GM23338 (cell line): ENCODE measurements at regions not wholly inside any gene's neighbourhood (a gene's known extent, or its start where the extent isn't known, plus 50 kb on each side); places are given as distances from the start of the nearest gene placed in this dataset.

Source experiments
- ATAC-seq: fragments of 200-7000 bp; cut with Tn5 transposase; 3 replicates; pipeline ENCODE4 v1.9.1; 2020
- DNase-seq: peaks from one replicate; pipeline ENCODE4 v3.0.0-alpha.2; 2015; ENCODE audit warnings: low spot score
- H2AFZ ChIP-seq: fragments of 200-600 bp; sonication (generic); 2 replicates; pipeline ENCODE4 v1.8.0; 2016; ENCODE audit warnings: antibody characterized with exemption, mild to moderate bottlenecking, moderate library complexity
- H3F3A ChIP-seq: fragments of 200-600 bp; sonication (generic); replicated peaks from 2 replicates; pipeline ENCODE4 v1.8.0; 2017; ENCODE audit warnings: antibody characterized with exemption, mixed run types, low read depth
- H3K27ac ChIP-seq: fragments of 200-600 bp; sonication (generic); 2 replicates; pipeline ENCODE4 v1.6.1; 2016; ENCODE audit warnings: low read depth
- H3K27me3 ChIP-seq: fragments of 200-600 bp; sonication (generic); 2 replicates; pipeline ENCODE4 v1.8.0; 2016; ENCODE audit warnings: mild to moderate bottlenecking, mixed run types, moderate library complexity; ENCODE audit not compliant: insufficient read depth
- H3K36me3 ChIP-seq: fragments of 200-600 bp; sonication (generic); 2 replicates; pipeline ENCODE4 v1.8.0; 2016; ENCODE audit warnings: mild to moderate bottlenecking; ENCODE audit not compliant: insufficient read depth
- H3K4me1 ChIP-seq: fragments of 200-600 bp; sonication (generic); 2 replicates; pipeline ENCODE4 v1.8.0; 2016; ENCODE audit warnings: mild to moderate bottlenecking, moderate library complexity; ENCODE audit not compliant: insufficient read depth
- H3K4me2 ChIP-seq: fragments of 200-600 bp; sonication (generic); 2 replicates; pipeline ENCODE4 v1.7.1; 2017; ENCODE audit warnings: mixed run types
- H3K4me3 ChIP-seq: fragments of 200-600 bp; sonication (generic); 2 replicates; pipeline ENCODE4 v1.6.1; 2016; ENCODE audit warnings: mixed run types
- H3K79me2 ChIP-seq: fragments of 200-600 bp; sonication (generic); replicated peaks from 2 replicates; pipeline ENCODE4 v1.8.0; 2017; ENCODE audit warnings: mild to moderate bottlenecking; ENCODE audit not compliant: insufficient read depth
- H3K9me2 ChIP-seq: fragments of 200-600 bp; sonication (generic); 2 replicates; pipeline ENCODE4 v1.8.0; 2017; ENCODE audit not compliant: insufficient read depth
- H4K20me1 ChIP-seq: fragments of 200-600 bp; sonication (generic); replicated peaks from 2 replicates; pipeline ENCODE4 v1.8.0; 2017; ENCODE audit warnings: mild to moderate bottlenecking; ENCODE audit not compliant: insufficient read depth
- H3K27ac Mint-ChIP-seq: 2 replicates; pipeline ENCODE4 v1.8.0; 2020; ENCODE audit warnings: inconsistent platforms, mild to moderate bottlenecking, moderate library complexity, mixed read lengths
- H3K27me3 Mint-ChIP-seq: 3 replicates; pipeline ENCODE4 v1.8.0; 2022; ENCODE audit warnings: low read depth, mild to moderate bottlenecking, moderate library complexity, mixed read lengths, inconsistent platforms; ENCODE audit not compliant: insufficient read depth, poor library complexity
- H3K36me3 Mint-ChIP-seq: 3 replicates; pipeline ENCODE4 v1.8.0; 2021; ENCODE audit warnings: low read depth, mild to moderate bottlenecking, inconsistent platforms, moderate library complexity, mixed read lengths
- H3K4me1 Mint-ChIP-seq: 3 replicates; pipeline ENCODE4 v1.8.0; 2020; ENCODE audit warnings: mild to moderate bottlenecking, inconsistent platforms, mixed read lengths
- H3K4me3 Mint-ChIP-seq: 3 replicates; pipeline ENCODE4 v1.8.0; 2021; ENCODE audit warnings: moderate library complexity, mild to moderate bottlenecking, inconsistent platforms, mixed read lengths
- H3K9me3 Mint-ChIP-seq: 3 replicates; pipeline ENCODE4 v1.8.0; 2020; ENCODE audit warnings: moderate library complexity, mild to moderate bottlenecking, inconsistent platforms, mixed read lengths
- CREB1 ChIP-seq: fragments of 250-450 bp; sonication (Bioruptor Pico); IDR thresholded peaks from 2 replicates; pipeline ENCODE4 v1.5.0; 2020; ENCODE audit warnings: low read depth, mild to moderate bottlenecking, moderate library complexity
- CTCF ChIP-seq, 2 experiments: fragments of 200-600 bp in 1 of 2; sonication (generic) in 1 of 2; conservative IDR thresholded peaks; 2 replicates each; pipeline versions ENCODE4 v1.5.1 to v1.6.1; 2016 to 2017; ENCODE audit warnings: antibody characterized with exemption in 2 of 2, low read depth in 2 of 2, mild to moderate bottlenecking in 2 of 2, moderate library complexity in 1 of 2
- EZH2 ChIP-seq: fragments of 200-600 bp; sonication (generic); IDR thresholded peaks from one replicate; pipeline ENCODE4 v1.8.0; 2017; ENCODE audit warnings: antibody characterized with exemption, mild to moderate bottlenecking, low read depth; ENCODE audit not compliant: unreplicated experiment
- EZH2phosphoT487 ChIP-seq: fragments of 200-600 bp; sonication (generic); IDR thresholded peaks from one replicate; pipeline ENCODE4 v1.8.1; 2018; ENCODE audit warnings: antibody characterized with exemption; ENCODE audit not compliant: unreplicated experiment
- JUNB ChIP-seq: IDR thresholded peaks from one replicate; pipeline ENCODE4 v1.6.1; 2016; ENCODE audit warnings: antibody characterized with exemption; ENCODE audit not compliant: unreplicated experiment
- NANOG ChIP-seq: IDR thresholded peaks from 2 replicates; pipeline ENCODE4 v1.6.1; 2016; ENCODE audit warnings: antibody characterized with exemption, borderline replicate concordance
- STAT1 ChIP-seq: IDR thresholded peaks from one replicate; pipeline ENCODE4 v1.6.1; 2016; ENCODE audit warnings: antibody characterized with exemption; ENCODE audit not compliant: unreplicated experiment
- ZNF331 ChIP-seq: fragments of 250-450 bp; sonication (Bioruptor Pico); IDR thresholded peaks from 2 replicates; pipeline ENCODE4 v1.5.0; 2020; ENCODE audit warnings: low read depth, mild to moderate bottlenecking, moderate library complexity
- TF ChIP-seq, protein P1 (sequence below): IDR thresholded peaks from 2 replicates; pipeline ENCODE4 v1.6.1; 2016; ENCODE audit warnings: antibody characterized with exemption
- TF ChIP-seq, protein P2 (sequence below): IDR thresholded peaks from one replicate; pipeline ENCODE4 v1.6.1; 2018; ENCODE audit warnings: antibody characterized with exemption; ENCODE audit not compliant: unreplicated experiment

GRCh38 chrX:11864171-11864570 lies 106.1 kb downstream of the MSL3 start (continued):
- TF ChIP-seq STAT1 (no peak), EZH2 (no peak)

GRCh38 chrX:11867610-11868345 lies 109.7 kb downstream of the MSL3 start:
- H3F3A ChIP-seq: no peaks in the 10 kb centered on the region
- ATAC-seq: no peak
- Mint-ChIP-seq H3K27ac (peak overlapping the region; percentile 80; the same call in 1 of the 2 replicates), H3K4me1 (no peaks in the 10 kb centered on the region), H3K36me3 (no peaks in the 10 kb centered on the region), H3K4me3 (no peak overlapping the region), H3K27me3 (no peaks in the 10 kb centered on the region), H3K9me3 (no peaks in the 10 kb centered on the region; the same call in 2 of the 3 replicates)
- H2AFZ ChIP-seq: no peak overlapping the region
- H3K9me2 ChIP-seq: 0 out of 2 replicates have a peak, but pooled peaks cover 5% of the 10 kb centered on the region
- DNase-seq: no peak
- no peaks in the 10 kb centered on the region for H3K79me2 ChIP-seq
- no peaks in the 10 kb centered on the region for H3K4me1 ChIP-seq
- H4K20me1 ChIP-seq: no peaks in the 10 kb centered on the region
- H3K4me2 ChIP-seq: no peak overlapping the region
- H3K36me3 ChIP-seq: no peaks in the 10 kb centered on the region
- no peak overlapping the region for H3K4me3 ChIP-seq
- H3K27ac ChIP-seq: no peak overlapping the region
- no peaks in the 10 kb centered on the region for H3K27me3 ChIP-seq
- TF ChIP-seq EZH2 (no peak), STAT1 (no peak), CTCF (conservative IDR thresholded peaks at IDR 0.05; ENCODE audit: low read depth in 2 of 2) (no peak), NANOG (no peak), EZH2phosphoT487 (no peak), CREB1 (CRISPR knock-in tag) (no peak)
- TF ChIP-seq, protein P1, sequence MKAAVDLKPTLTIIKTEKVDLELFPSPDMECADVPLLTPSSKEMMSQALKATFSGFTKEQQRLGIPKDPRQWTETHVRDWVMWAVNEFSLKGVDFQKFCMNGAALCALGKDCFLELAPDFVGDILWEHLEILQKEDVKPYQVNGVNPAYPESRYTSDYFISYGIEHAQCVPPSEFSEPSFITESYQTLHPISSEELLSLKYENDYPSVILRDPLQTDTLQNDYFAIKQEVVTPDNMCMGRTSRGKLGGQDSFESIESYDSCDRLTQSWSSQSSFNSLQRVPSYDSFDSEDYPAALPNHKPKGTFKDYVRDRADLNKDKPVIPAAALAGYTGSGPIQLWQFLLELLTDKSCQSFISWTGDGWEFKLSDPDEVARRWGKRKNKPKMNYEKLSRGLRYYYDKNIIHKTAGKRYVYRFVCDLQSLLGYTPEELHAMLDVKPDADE: no peak

- no peak overlapping the region for H3K4me3 Mint-ChIP-seq
- no peak for TF ChIP-seq NANOG
- TF ChIP-seq, protein P2, sequence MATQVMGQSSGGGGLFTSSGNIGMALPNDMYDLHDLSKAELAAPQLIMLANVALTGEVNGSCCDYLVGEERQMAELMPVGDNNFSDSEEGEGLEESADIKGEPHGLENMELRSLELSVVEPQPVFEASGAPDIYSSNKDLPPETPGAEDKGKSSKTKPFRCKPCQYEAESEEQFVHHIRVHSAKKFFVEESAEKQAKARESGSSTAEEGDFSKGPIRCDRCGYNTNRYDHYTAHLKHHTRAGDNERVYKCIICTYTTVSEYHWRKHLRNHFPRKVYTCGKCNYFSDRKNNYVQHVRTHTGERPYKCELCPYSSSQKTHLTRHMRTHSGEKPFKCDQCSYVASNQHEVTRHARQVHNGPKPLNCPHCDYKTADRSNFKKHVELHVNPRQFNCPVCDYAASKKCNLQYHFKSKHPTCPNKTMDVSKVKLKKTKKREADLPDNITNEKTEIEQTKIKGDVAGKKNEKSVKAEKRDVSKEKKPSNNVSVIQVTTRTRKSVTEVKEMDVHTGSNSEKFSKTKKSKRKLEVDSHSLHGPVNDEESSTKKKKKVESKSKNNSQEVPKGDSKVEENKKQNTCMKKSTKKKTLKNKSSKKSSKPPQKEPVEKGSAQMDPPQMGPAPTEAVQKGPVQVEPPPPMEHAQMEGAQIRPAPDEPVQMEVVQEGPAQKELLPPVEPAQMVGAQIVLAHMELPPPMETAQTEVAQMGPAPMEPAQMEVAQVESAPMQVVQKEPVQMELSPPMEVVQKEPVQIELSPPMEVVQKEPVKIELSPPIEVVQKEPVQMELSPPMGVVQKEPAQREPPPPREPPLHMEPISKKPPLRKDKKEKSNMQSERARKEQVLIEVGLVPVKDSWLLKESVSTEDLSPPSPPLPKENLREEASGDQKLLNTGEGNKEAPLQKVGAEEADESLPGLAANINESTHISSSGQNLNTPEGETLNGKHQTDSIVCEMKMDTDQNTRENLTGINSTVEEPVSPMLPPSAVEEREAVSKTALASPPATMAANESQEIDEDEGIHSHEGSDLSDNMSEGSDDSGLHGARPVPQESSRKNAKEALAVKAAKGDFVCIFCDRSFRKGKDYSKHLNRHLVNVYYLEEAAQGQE: no peak
- no peak for TF ChIP-seq JUNB
- no peak for TF ChIP-seq STAT1
- no peak for TF ChIP-seq EZH2phosphoT487
- no peak for TF ChIP-seq CTCF (conservative IDR thresholded peaks at IDR 0.05; ENCODE audit: low read depth in 2 of 2)
- no peak for TF ChIP-seq ZNF331 (CRISPR knock-in tag)
- TF ChIP-seq, protein P1: no peak
- no peak for TF ChIP-seq CREB1 (CRISPR knock-in tag)
- no peak for TF ChIP-seq EZH2
Observed at GRCh38 chrX:11870789-11871188, 112.8 kb downstream of the MSL3 start.

More at GRCh38 chrX:11870789-11871188, 112.8 kb downstream of the MSL3 start:
- no peak for ATAC-seq
- no peaks in the 10 kb centered on the region for H3K79me2 ChIP-seq
- Mint-ChIP-seq H3K9me3 (no peaks in the 10 kb centered on the region), H3K4me1 (no peaks in the 10 kb centered on the region), H3K27ac (no peak overlapping the region), H3K27me3 (peaks cover 2% of the 10 kb centered on the region), H3K36me3 (no peaks in the 10 kb centered on the region)
- 0 out of 2 replicates have a peak, but pooled peaks cover 5% of the 10 kb centered on the region for H3K9me2 ChIP-seq
- no peak overlapping the region for H3K4me3 ChIP-seq
- no peak for DNase-seq
- no peaks in the 10 kb centered on the region for H4K20me1 ChIP-seq
- no peaks in the 10 kb centered on the region for H3K27me3 ChIP-seq
- H3F3A ChIP-seq: no peaks in the 10 kb centered on the region
- H3K36me3 ChIP-seq: no peaks in the 10 kb centered on the region
- H3K4me1 ChIP-seq: no peaks in the 10 kb centered on the region
- H3K27ac ChIP-seq: no peak overlapping the region
- H2AFZ ChIP-seq: no peak overlapping the region
- no peak overlapping the region for H3K4me2 ChIP-seq
